ENCODE measurements at regions not wholly inside any gene's neighbourhood (a gene's known extent, or its start where the extent isn't known, plus 50 kb on each side); places are given as distances from the start of the nearest gene placed in this dataset.

DNA sequence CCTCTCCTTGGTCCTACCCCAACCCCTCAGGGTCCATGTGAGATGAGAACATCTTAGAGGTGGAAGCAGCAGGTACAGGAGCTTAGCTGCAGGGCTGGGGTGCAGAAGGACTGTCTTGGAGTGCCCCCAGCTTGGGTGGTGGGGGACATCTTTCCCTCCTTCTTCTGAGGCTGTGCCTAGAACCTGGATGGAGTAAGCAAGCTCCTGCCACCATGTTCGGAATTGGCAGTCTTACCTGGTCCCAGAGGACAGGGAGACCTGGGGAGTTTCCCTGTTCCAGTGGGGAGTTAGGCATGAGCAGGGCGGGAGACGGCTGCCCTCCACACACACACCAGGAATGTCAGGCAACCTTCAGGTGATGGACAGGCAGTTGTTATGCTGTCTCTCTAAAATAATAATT lies 131.0 kb upstream of the COPS8 start:
- DNase-seq (ENCODE audit: low read depth), result no peak
- TF ChIP-seq, protein P1, sequence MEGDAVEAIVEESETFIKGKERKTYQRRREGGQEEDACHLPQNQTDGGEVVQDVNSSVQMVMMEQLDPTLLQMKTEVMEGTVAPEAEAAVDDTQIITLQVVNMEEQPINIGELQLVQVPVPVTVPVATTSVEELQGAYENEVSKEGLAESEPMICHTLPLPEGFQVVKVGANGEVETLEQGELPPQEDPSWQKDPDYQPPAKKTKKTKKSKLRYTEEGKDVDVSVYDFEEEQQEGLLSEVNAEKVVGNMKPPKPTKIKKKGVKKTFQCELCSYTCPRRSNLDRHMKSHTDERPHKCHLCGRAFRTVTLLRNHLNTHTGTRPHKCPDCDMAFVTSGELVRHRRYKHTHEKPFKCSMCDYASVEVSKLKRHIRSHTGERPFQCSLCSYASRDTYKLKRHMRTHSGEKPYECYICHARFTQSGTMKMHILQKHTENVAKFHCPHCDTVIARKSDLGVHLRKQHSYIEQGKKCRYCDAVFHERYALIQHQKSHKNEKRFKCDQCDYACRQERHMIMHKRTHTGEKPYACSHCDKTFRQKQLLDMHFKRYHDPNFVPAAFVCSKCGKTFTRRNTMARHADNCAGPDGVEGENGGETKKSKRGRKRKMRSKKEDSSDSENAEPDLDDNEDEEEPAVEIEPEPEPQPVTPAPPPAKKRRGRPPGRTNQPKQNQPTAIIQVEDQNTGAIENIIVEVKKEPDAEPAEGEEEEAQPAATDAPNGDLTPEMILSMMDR (IDR thresholded peaks at IDR 0.05; ENCODE audit: low read depth, low read length, missing control alignments), result no peak
- no peak overlapping the region for H3K4me3 ChIP-seq (ENCODE audit: low read depth, low read length)

DNA sequence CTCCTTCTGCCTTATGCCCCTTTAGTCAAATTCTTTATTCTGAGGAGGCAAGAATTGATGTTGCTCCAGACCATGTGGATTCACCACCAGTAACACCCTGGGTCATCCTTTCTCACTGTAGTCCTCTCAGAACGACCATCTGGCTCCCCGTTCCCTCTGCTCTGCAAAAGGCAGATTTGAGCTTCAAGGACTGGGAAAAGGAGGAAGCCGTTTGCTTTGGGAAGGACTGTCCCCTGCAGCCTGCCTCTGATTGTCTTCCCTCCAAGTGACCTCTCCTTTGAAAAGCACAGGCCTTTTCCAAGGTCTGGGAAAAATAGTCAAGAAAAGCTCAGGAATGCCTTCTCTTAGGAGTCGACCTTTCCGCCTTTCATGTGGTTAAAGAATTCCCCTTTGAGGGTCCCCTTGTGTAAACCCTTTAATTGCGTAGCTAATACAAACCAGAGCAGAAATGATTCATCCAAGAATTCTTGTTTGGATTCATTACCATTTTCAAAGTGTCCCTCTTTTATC lies 130.1 kb upstream of the COPS8 start:
- TF ChIP-seq, protein P1 (IDR thresholded peaks at IDR 0.05; ENCODE audit: low read depth, low read length, missing control alignments), result no peak
- no peak overlapping the region for H3K4me3 ChIP-seq (ENCODE audit: low read depth, low read length)
- DNase-seq (ENCODE audit: low read depth), result no peak

DNA sequence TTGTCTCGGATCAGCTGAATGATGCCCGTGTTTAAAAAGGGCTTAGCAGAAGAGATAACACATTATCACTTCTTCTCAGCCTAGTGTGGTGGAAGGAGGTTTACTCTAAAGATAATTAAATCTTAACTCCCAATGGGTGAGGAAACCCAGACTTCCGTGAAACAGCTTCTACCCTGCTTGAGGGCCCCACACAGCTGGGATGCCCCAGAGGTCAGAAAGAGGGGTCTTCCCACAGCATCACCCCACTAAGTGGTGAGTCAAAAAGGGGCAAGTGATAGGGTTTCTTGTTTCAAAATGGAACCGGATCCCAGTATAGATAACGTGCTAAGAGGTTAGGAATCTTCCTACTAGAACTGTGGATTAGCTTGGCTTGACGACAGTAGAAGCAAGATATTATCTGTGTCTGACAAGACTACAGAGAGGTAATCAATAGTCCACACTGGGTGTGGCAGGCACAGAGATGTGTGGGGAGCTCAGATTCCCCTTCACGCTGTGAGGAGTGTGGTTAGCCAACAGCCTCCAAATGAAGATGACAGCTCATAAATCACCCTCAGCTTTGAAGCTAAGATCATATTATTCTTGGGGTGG lies 129.6 kb upstream of the COPS8 start:
- DNase-seq (ENCODE audit: low read depth), result no peak
- H3K4me3 ChIP-seq (ENCODE audit: low read depth, low read length), result no peak overlapping the region
- TF ChIP-seq, protein P1 (IDR thresholded peaks at IDR 0.05; ENCODE audit: low read depth, low read length, missing control alignments), result no peak

DNA sequence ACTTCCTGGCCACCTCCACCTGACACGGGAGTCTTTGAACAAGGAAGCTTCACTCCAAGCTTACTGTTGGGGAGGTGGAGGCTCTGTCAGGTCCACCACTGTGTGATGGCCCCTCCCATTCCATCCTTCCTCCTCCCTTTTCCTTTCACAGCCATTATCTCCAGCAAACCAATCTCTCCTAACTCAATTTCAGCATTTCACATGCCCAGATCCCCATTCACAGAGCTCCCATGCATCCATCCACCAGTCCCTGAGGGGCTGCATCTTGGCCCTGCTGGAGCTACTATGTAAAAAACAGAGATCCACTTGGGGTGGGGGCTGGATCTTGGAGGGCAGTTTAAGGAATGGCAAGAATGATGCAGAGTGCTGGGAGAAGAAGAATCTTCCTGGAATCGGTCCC lies 129.0 kb upstream of the COPS8 start:
- TF ChIP-seq, protein P1 (IDR thresholded peaks at IDR 0.05; ENCODE audit: low read depth, low read length, missing control alignments), result no peak
- no peak overlapping the region for H3K4me3 ChIP-seq (ENCODE audit: low read depth, low read length)
- DNase-seq (ENCODE audit: low read depth), result no peak

GRCh38 chr2:236959036-236959435 lies 126.7 kb upstream of the COPS8 start:
- H3K4me3 ChIP-seq (ENCODE audit: low read depth, low read length), result no peak overlapping the region
- no peak for DNase-seq (ENCODE audit: low read depth)
- TF ChIP-seq, protein P1 (IDR thresholded peaks at IDR 0.05; ENCODE audit: low read depth, low read length, missing control alignments), result no peak

GRCh38 chr2:236959876-236960275 lies 125.8 kb upstream of the COPS8 start:
- no peak for DNase-seq (ENCODE audit: low read depth)
- TF ChIP-seq, protein P1 (IDR thresholded peaks at IDR 0.05; ENCODE audit: low read depth, low read length, missing control alignments), result no peak
- no peak overlapping the region for H3K4me3 ChIP-seq (ENCODE audit: low read depth, low read length)

GRCh38 chr2:236960531-236960930 lies 125.2 kb upstream of the COPS8 start:
- H3K4me3 ChIP-seq (ENCODE audit: low read depth, low read length), result no peak overlapping the region
- TF ChIP-seq, protein P1 (IDR thresholded peaks at IDR 0.05; ENCODE audit: low read depth, low read length, missing control alignments), result no peak
- DNase-seq (ENCODE audit: low read depth), result no peak

All from GM12864 (cell line).